ENCODE measurements at regions not wholly inside any gene's neighbourhood (a gene's known extent, or its start where the extent isn't known, plus 50 kb on each side); places are given as distances from the start of the nearest gene placed in this dataset.
A peak's percentile ranks its signal among the peaks of the same experiment; 100 is the strongest.

DNA sequence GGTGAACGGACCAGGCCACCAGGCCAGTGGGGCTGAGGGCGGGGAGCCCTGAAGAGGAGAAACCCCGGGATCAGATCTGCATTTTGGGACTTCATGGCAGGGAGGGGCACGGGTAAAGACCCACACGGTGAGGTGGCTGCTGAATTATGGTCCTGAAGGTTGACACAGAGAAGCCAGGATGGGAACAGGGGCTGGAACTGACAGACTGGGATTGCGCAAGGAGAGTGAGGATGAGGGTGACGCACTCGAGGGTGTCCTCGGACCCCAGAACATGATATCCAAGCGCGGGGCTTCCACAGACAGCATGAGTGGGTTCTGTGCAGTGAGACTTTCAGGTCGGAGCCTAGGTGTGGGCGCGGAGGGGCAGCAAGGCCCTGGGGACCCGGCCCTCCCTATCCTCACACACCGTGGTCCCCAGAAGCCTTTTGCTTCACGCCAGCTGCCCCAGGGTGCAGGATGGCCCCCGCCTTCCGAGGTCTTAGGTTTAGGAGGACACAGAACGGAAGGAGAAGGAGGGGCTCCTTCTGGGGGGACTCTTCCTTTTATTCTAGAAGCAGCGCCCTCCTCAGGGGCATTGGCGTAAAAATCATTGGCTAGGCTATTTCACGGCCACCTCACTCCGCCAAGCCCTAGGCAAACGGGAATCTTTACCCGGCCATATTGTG lies 416.8 kb upstream of the HS6ST1 start:
- Mint-ChIP-seq H3K27ac (no peak overlapping the region; the same call in 1 of the 2 replicates), H3K27me3 (ENCODE audit: low read depth) (peaks cover 16% of the 10 kb centered on the region), H3K36me3 (no peaks in the 10 kb centered on the region), H3K4me1 (peaks cover 3% of the 10 kb centered on the region; the same call in 1 of the 2 replicates), H3K9me3 (no peaks in the 10 kb centered on the region), H3K4me3 (no peak overlapping the region)
- DNase-seq (ENCODE audit: low spot score) (peak; percentile 42), ATAC-seq (no peak)
- POLR2A ChIA-PET: no interaction called here
- CTCF ChIA-PET: interaction anchor here (0.5 to 1.8 kb wide), 11 partner anchors 28 to 341 kb away, joined by 3 to 13 read pairs (median 4); no protein-coding TSS in a partner anchor
- no peak for TF ChIP-seq FOXP1 (CRISPR knock-in tag; IDR thresholded peaks at IDR 0.05; ENCODE audit: borderline replicate concordance)
- no peak for TF ChIP-seq TEAD1 (CRISPR knock-in tag; IDR thresholded peaks at IDR 0.05)
- TF ChIP-seq, protein P1, sequence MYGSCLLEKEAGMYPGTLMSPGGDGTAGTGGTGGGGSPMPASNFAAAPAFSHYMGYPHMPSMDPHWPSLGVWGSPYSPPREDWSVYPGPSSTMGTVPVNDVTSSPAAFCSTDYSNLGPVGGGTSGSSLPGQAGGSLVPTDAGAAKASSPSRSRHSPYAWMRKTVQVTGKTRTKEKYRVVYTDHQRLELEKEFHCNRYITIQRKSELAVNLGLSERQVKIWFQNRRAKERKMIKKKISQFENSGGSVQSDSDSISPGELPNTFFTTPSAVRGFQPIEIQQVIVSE (CRISPR knock-in tag; IDR thresholded peaks at IDR 0.05; ENCODE audit: borderline replicate concordance): no peak

DNA sequence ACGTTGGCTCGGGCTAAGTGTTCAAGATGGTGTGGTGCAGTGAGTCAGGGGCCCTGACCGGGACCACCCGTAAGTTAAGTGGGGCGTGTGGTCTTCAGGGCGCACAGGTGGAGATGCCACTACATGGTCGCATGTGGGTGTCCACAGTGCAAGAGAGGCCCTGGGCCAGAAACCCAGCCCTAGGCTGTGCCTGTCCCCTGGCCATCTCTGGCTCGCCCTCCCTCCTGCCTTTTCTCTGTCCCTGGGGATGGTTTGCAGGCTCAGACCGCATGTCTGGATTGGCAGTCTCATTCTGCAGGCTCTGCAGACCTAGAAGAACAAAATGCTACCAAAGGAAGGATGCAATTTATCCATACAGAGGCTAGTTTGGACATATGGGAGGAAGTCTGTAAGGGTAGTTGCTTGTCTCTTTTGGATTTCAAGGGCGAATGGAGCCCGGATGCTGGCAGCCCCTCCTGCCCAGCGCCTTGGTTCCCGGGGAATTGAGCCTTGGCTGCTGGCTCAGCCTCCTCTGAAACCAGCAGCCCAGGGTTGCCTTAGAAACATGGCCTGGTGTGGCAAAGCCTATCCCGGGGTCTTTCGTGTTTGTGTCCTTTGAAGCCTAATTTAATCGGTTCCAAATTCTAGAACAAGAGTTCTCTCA lies 417.5 kb upstream of the HS6ST1 start:
- Mint-ChIP-seq H3K27me3 (ENCODE audit: low read depth) (peaks cover 16% of the 10 kb centered on the region), H3K27ac (no peak overlapping the region), H3K9me3 (no peaks in the 10 kb centered on the region), H3K4me3 (no peak overlapping the region; the same call in 1 of the 2 replicates), H3K36me3 (no peaks in the 10 kb centered on the region), H3K4me1 (peaks cover 3% of the 10 kb centered on the region; the same call in 1 of the 2 replicates)
- DNase-seq (ENCODE audit: low spot score): no peak
- TF ChIP-seq, protein P2, sequence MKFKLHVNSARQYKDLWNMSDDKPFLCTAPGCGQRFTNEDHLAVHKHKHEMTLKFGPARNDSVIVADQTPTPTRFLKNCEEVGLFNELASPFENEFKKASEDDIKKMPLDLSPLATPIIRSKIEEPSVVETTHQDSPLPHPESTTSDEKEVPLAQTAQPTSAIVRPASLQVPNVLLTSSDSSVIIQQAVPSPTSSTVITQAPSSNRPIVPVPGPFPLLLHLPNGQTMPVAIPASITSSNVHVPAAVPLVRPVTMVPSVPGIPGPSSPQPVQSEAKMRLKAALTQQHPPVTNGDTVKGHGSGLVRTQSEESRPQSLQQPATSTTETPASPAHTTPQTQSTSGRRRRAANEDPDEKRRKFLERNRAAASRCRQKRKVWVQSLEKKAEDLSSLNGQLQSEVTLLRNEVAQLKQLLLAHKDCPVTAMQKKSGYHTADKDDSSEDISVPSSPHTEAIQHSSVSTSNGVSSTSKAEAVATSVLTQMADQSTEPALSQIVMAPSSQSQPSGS (CRISPR knock-in tag; IDR thresholded peaks at IDR 0.05; ENCODE audit: borderline replicate concordance, low read depth): no peak
- TF ChIP-seq, protein P3, sequence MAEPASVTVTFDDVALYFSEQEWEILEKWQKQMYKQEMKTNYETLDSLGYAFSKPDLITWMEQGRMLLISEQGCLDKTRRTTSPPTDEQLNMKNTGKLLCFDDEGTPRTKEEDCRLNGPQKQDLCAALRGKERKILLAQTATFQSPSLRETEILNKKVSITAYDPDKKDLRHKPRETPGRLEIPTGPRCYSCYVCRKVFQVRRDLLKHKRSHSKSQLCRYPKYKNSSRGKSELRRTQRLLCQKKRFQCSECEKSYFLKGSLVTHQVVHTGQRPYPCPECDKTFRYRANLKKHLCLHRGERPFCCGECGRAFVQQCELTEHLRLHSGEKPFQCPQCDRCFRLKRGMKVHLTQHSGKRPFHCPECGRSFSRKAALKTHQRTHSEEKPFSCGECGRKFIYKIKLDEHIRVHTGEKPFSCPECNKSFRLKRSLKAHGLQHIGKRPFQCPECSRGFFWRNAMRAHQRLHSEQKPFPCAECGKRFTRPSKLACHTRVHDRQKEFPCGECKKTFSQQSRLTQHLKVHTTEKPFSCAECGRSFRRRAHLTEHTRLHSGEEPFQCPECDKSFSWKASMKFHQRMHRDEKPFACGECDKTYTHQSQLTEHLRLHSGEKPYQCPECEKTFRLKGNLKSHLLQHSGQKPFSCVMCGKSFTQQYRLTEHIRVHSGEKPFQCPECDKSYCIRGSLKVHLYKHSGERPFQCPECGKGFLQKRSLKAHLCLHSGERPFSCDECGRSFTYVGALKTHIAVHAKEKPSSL (CRISPR knock-in tag; conservative IDR thresholded peaks at IDR 0.05): no peak
- TF ChIP-seq, protein P4, sequence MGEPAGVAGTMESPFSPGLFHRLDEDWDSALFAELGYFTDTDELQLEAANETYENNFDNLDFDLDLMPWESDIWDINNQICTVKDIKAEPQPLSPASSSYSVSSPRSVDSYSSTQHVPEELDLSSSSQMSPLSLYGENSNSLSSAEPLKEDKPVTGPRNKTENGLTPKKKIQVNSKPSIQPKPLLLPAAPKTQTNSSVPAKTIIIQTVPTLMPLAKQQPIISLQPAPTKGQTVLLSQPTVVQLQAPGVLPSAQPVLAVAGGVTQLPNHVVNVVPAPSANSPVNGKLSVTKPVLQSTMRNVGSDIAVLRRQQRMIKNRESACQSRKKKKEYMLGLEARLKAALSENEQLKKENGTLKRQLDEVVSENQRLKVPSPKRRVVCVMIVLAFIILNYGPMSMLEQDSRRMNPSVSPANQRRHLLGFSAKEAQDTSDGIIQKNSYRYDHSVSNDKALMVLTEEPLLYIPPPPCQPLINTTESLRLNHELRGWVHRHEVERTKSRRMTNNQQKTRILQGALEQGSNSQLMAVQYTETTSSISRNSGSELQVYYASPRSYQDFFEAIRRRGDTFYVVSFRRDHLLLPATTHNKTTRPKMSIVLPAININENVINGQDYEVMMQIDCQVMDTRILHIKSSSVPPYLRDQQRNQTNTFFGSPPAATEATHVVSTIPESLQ (CRISPR knock-in tag; IDR thresholded peaks at IDR 0.05): no peak
- TF ChIP-seq, protein P5, sequence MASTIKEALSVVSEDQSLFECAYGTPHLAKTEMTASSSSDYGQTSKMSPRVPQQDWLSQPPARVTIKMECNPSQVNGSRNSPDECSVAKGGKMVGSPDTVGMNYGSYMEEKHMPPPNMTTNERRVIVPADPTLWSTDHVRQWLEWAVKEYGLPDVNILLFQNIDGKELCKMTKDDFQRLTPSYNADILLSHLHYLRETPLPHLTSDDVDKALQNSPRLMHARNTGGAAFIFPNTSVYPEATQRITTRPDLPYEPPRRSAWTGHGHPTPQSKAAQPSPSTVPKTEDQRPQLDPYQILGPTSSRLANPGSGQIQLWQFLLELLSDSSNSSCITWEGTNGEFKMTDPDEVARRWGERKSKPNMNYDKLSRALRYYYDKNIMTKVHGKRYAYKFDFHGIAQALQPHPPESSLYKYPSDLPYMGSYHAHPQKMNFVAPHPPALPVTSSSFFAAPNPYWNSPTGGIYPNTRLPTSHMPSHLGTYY (CRISPR knock-in tag; IDR thresholded peaks at IDR 0.05): no peak
- TF ChIP-seq ZNF263 (CRISPR knock-in tag; IDR thresholded peaks at IDR 0.05; ENCODE audit: low read depth) (no peak), SMAD3 (CRISPR knock-in tag; IDR thresholded peaks at IDR 0.05; ENCODE audit: borderline replicate concordance) (no peak), FOXJ3 (CRISPR knock-in tag; IDR thresholded peaks at IDR 0.05; ENCODE audit: borderline replicate concordance) (no peak), TEAD1 (CRISPR knock-in tag; IDR thresholded peaks at IDR 0.05) (no peak), TP53 (CRISPR knock-in tag; IDR thresholded peaks at IDR 0.05) (no peak), NFE2L1 (CRISPR knock-in tag; IDR thresholded peaks at IDR 0.05) (no peak), FOXP1 (CRISPR knock-in tag; IDR thresholded peaks at IDR 0.05; ENCODE audit: borderline replicate concordance) (no peak)
- TF ChIP-seq, protein P6, sequence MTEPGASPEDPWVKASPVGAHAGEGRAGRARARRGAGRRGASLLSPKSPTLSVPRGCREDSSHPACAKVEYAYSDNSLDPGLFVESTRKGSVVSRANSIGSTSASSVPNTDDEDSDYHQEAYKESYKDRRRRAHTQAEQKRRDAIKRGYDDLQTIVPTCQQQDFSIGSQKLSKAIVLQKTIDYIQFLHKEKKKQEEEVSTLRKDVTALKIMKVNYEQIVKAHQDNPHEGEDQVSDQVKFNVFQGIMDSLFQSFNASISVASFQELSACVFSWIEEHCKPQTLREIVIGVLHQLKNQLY (CRISPR knock-in tag; IDR thresholded peaks at IDR 0.05): no peak
- TF ChIP-seq, protein P7, sequence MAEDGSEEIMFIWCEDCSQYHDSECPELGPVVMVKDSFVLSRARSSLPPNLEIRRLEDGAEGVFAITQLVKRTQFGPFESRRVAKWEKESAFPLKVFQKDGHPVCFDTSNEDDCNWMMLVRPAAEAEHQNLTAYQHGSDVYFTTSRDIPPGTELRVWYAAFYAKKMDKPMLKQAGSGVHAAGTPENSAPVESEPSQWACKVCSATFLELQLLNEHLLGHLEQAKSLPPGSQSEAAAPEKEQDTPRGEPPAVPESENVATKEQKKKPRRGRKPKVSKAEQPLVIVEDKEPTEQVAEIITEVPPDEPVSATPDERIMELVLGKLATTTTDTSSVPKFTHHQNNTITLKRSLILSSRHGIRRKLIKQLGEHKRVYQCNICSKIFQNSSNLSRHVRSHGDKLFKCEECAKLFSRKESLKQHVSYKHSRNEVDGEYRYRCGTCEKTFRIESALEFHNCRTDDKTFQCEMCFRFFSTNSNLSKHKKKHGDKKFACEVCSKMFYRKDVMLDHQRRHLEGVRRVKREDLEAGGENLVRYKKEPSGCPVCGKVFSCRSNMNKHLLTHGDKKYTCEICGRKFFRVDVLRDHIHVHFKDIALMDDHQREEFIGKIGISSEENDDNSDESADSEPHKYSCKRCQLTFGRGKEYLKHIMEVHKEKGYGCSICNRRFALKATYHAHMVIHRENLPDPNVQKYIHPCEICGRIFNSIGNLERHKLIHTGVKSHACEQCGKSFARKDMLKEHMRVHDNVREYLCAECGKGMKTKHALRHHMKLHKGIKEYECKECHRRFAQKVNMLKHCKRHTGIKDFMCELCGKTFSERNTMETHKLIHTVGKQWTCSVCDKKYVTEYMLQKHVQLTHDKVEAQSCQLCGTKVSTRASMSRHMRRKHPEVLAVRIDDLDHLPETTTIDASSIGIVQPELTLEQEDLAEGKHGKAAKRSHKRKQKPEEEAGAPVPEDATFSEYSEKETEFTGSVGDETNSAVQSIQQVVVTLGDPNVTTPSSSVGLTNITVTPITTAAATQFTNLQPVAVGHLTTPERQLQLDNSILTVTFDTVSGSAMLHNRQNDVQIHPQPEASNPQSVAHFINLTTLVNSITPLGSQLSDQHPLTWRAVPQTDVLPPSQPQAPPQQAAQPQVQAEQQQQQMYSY (CRISPR knock-in tag; IDR thresholded peaks at IDR 0.05): no peak
- TF ChIP-seq, protein P8, sequence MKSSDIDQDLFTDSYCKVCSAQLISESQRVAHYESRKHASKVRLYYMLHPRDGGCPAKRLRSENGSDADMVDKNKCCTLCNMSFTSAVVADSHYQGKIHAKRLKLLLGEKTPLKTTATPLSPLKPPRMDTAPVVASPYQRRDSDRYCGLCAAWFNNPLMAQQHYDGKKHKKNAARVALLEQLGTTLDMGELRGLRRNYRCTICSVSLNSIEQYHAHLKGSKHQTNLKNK (CRISPR knock-in tag; IDR thresholded peaks at IDR 0.05): no peak
- POLR2A ChIA-PET: no interaction called here
- ATAC-seq: no peak
- CTCF ChIA-PET: interaction anchor here (0.5 to 1.8 kb wide), 44 partner anchors 8 to 1187 kb away, joined by 3 to 20 read pairs (median 4); no protein-coding TSS in a partner anchor
